Mammary epithelial cell (primary cell): ENCODE measurements at regions not wholly inside any gene's neighbourhood (a gene's known extent, or its start where the extent isn't known, plus 50 kb on each side); places are given as distances from the start of the nearest gene placed in this dataset.

Experiments used
- CTCF ChIP-seq, 2 donors: IDR thresholded peaks in 1 of 2; conservative IDR thresholded peaks in 1 of 2; 2 replicates each; pipeline ENCODE4 v1.5.1; 2011 to 2012; ENCODE audit warnings: inconsistent platforms in 2 of 2, low read length in 2 of 2, mild to moderate bottlenecking in 2 of 2, control low read depth in 1 of 2, low read depth in 1 of 2; ENCODE audit not compliant: insufficient read depth in 1 of 2; ENCODE audit errors: extremely low read depth in 1 of 2
- EZH2 ChIP-seq: IDR thresholded peaks from 2 replicates; pipeline ENCODE4 v1.6.1; 2012; ENCODE audit warnings: low read length, inconsistent platforms, borderline replicate concordance

GRCh38 chr6:28841290-28841689 is 82.5 kb downstream of the TRIM27 start:
- peak in 1 of 2 donors; percentile 22 for TF ChIP-seq CTCF (conservative IDR thresholded peaks at IDR 0.05 in 1 of 2, IDR thresholded peaks at IDR 0.05 in 1 of 2; ENCODE audit: extremely low read depth in 1 of 2, insufficient read depth in 1 of 2, low read depth in 1 of 2, low read length in 2 of 2)
- TF ChIP-seq EZH2, result no peak
